Suppressor macrophage (primary cell): ENCODE measurements at regions not wholly inside any gene's neighbourhood (a gene's known extent, or its start where the extent isn't known, plus 50 kb on each side); places are given as distances from the start of the nearest gene placed in this dataset.
"Not testable (repeated sequence)": the region's sequence is repeated elsewhere in the genome, so short reads cannot be mapped to it uniquely, and the experiment has no call there.

Experiments used
- DNase-seq, 4 experiments: peaks; one replicate each; pipeline ENCODE4 v3.0.0-alpha.2; 2020 to 2022

- DNase-seq: no peak
Measured at GRCh38 chr14:48704639-48705038, 881.5 kb downstream of the RPS29 start.

- no peak for DNase-seq
Measured at GRCh38 chr14:48703728-48704467, 882.3 kb downstream of the RPS29 start.

- not testable (repeated sequence) for DNase-seq
Measured at GRCh38 chr14:48697362-48697761, 888.8 kb downstream of the RPS29 start.

- no peak for DNase-seq
Measured at GRCh38 chr14:48693793-48694192, 892.4 kb downstream of the RPS29 start.

- no peak for DNase-seq
Measured at GRCh38 chr14:48690349-48690748, 895.8 kb downstream of the RPS29 start.

GRCh38 chr14:48686650-48687049 lies 899.5 kb downstream of the RPS29 start:
- no peak for DNase-seq

GRCh38 chr14:48672506-48672905 lies 913.7 kb downstream of the RPS29 start:
- DNase-seq: no peak

GRCh38 chr14:48670939-48671338 lies 915.2 kb downstream of the RPS29 start:
- DNase-seq: no peak

- DNase-seq: no peak
Measured at GRCh38 chr14:48665077-48665784, 920.9 kb downstream of the RPS29 start.

GRCh38 chr14:48643241-48643640 lies 942.9 kb downstream of the RPS29 start:
- no peak for DNase-seq

GRCh38 chr14:48628870-48629269 lies 953.5 kb upstream of the MDGA2 start:
- no peak for DNase-seq

- DNase-seq: no peak
Measured at GRCh38 chr14:48622980-48623379, 947.6 kb upstream of the MDGA2 start.

- no peak for DNase-seq
Measured at GRCh38 chr14:48618057-48618456, 942.7 kb upstream of the MDGA2 start.

GRCh38 chr14:48616931-48617330 lies 941.5 kb upstream of the MDGA2 start:
- no peak for DNase-seq

- no peak for DNase-seq
Measured at GRCh38 chr14:48615618-48616017, 940.2 kb upstream of the MDGA2 start.

- no peak for DNase-seq
Measured at GRCh38 chr14:48614003-48614402, 938.6 kb upstream of the MDGA2 start.

GRCh38 chr14:48606960-48607359 lies 931.6 kb upstream of the MDGA2 start:
- not testable (repeated sequence) for DNase-seq

GRCh38 chr14:48598458-48598857 lies 923.1 kb upstream of the MDGA2 start:
- DNase-seq: no peak

GRCh38 chr14:48586099-48586498 lies 910.7 kb upstream of the MDGA2 start:
- DNase-seq: no peak

- no peak for DNase-seq
Measured at GRCh38 chr14:48584031-48584430, 908.6 kb upstream of the MDGA2 start.

GRCh38 chr14:48582938-48583337 lies 907.5 kb upstream of the MDGA2 start:
- no peak for DNase-seq

- DNase-seq: no peak
Measured at GRCh38 chr14:48580692-48581091, 905.3 kb upstream of the MDGA2 start.

- no peak for DNase-seq
Measured at GRCh38 chr14:48575772-48576171, 900.4 kb upstream of the MDGA2 start.

- DNase-seq: no peak
Measured at GRCh38 chr14:48568688-48569087, 893.3 kb upstream of the MDGA2 start.
